Thyroid gland (tissue), 4 donors: ENCODE measurements at regions not wholly inside any gene's neighbourhood (a gene's known extent, or its start where the extent isn't known, plus 50 kb on each side); places are given as distances from the start of the nearest gene placed in this dataset.

Experiments
- DNase-seq, 2 donors: peaks; one replicate each; pipeline ENCODE4 v3.0.0-alpha.2; 2019
- H3K27ac ChIP-seq, 3 donors: fragments of 200-600 bp; sonication (generic); 1 replicate in 2 of 3; 2 replicates in 1 of 3; pipeline ENCODE4 v1.5.1; 2016 to 2019; ENCODE audit warnings: mild to moderate bottlenecking in 1 of 3, moderate library complexity in 1 of 3
- H3K27me3 ChIP-seq: fragments of 200-600 bp; sonication (generic); one replicate; pipeline ENCODE4 v1.5.1; 2019
- H3K36me3 ChIP-seq, 2 donors: fragments of 200-600 bp; sonication (generic); one replicate each; pipeline ENCODE4 v1.5.1; 2016 to 2019
- H3K4me1 ChIP-seq, 2 donors: fragments of 200-600 bp; sonication (generic); one replicate each; pipeline ENCODE4 v1.5.1; 2017 to 2019
- H3K4me3 ChIP-seq, 3 donors: fragments of 200-600 bp; sonication (generic); replicated peaks in 1 of 3; 1 replicate in 2 of 3; 2 replicates in 1 of 3; pipeline ENCODE4 v1.5.1; 2016; ENCODE audit warnings: mild to moderate bottlenecking in 1 of 3
- H3K9me3 ChIP-seq: fragments of 200-600 bp; sonication (generic); one replicate; pipeline ENCODE4 v1.5.1; 2017
- POLR2A ChIP-seq, 2 donors: fragments of 450-650 bp; IDR thresholded peaks; one replicate each; pipeline ENCODE4 v1.6.1; 2017; ENCODE audit warnings: antibody characterized with exemption in 2 of 2, mild to moderate bottlenecking in 2 of 2, moderate library complexity in 1 of 2
- WGBS, 2 donors: methylation state at CpG; one replicate each; pipeline ENCODE4 v1.1.5; 2017; 5-methylcytosine and 5-hydroxymethylcytosine counted together
- intact Hi-C: fragments of 100-400 bp; cut with DNase I; formaldehyde crosslinking; loops from one replicate; pipeline ENCODE4 v1.15.1; 2023
- TF ChIP-seq, protein P1 (sequence below), 6 experiments: fragments of 200-600 bp in 3 of 6; fragments of 450-650 bp in 3 of 6; sonication (generic) in 3 of 6; IDR thresholded peaks; one replicate each; pipeline ENCODE4 v1.5.1; 2016 to 2019; ENCODE audit warnings: antibody characterized with exemption in 6 of 6, mild to moderate bottlenecking in 2 of 6, inconsistent platforms in 1 of 6, moderate library complexity in 1 of 6

DNA sequence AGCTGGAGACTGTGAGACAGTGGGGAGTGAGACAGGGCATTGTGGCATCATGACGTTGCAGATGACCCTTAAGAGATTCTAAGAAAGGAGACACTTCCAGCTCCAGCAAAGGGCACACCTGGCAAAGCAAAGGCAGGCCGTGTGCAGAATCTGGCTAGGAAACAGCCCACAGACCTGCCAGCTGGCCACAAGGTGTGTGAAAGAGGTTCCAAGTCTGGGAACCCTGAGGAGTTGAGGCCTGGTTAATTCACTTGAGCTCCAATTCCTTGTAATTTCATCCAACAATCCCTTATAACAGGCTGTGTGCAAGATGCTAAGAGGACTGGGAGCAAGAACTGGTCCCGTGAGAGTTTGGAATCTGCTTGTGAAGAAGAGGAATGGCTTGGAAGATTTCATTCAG, 72.8 kb upstream of the FAM9A start:
- TF ChIP-seq POLR2A (IDR thresholded peaks at IDR 0.05), result no peak
- TF ChIP-seq, protein P1, sequence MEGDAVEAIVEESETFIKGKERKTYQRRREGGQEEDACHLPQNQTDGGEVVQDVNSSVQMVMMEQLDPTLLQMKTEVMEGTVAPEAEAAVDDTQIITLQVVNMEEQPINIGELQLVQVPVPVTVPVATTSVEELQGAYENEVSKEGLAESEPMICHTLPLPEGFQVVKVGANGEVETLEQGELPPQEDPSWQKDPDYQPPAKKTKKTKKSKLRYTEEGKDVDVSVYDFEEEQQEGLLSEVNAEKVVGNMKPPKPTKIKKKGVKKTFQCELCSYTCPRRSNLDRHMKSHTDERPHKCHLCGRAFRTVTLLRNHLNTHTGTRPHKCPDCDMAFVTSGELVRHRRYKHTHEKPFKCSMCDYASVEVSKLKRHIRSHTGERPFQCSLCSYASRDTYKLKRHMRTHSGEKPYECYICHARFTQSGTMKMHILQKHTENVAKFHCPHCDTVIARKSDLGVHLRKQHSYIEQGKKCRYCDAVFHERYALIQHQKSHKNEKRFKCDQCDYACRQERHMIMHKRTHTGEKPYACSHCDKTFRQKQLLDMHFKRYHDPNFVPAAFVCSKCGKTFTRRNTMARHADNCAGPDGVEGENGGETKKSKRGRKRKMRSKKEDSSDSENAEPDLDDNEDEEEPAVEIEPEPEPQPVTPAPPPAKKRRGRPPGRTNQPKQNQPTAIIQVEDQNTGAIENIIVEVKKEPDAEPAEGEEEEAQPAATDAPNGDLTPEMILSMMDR (IDR thresholded peaks at IDR 0.05), result no peak
- Histone ChIP-seq H3K4me3 (no peak overlapping the region), H3K9me3 (no peaks in the 10 kb centered on the region), H3K27ac (no peak overlapping the region), H3K36me3 (no peaks in the 10 kb centered on the region), H3K27me3 (no peaks in the 10 kb centered on the region), H3K4me1 (no peaks in the 10 kb centered on the region)
- intact Hi-C loops, result no loop called here
- no peak for DNase-seq
- WGBS, 2 donors, result 69 to 93% methylated on average over 3 of the region's 3 CpGs

DNA sequence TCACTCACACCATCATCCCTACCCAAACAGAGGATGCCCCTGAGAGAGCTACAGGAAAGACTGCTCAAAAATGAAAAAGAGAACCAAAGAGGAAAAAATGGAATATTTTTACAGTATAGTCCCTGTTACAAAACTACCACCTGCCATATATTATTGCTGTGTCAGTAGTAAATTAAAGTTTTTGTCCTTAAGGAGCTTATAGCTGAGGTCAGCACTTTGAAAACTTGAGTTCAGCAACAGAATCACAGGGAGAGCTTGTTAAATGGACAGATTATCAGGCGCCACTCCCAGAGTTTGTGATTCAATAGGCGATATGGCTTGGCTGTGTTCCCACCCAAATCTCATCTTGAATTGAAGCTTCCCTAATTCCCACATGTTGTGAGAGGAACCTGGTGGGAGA, 71.9 kb upstream of the FAM9A start:
- no peaks in the 10 kb centered on the region for H3K9me3 ChIP-seq
- no peak overlapping the region for H3K4me3 ChIP-seq
- H3K36me3 ChIP-seq, result no peaks in the 10 kb centered on the region
- no peaks in the 10 kb centered on the region for H3K4me1 ChIP-seq
- no peak for TF ChIP-seq POLR2A (IDR thresholded peaks at IDR 0.05)
- TF ChIP-seq, protein P1 (IDR thresholded peaks at IDR 0.05), result no peak
- intact Hi-C loops, result no loop called here
- no peak for DNase-seq
- 94% methylated on average over 2 of the region's 2 CpGs for WGBS, 2 donors
- H3K27me3 ChIP-seq, result no peaks in the 10 kb centered on the region
- H3K27ac ChIP-seq, result no peak overlapping the region

DNA sequence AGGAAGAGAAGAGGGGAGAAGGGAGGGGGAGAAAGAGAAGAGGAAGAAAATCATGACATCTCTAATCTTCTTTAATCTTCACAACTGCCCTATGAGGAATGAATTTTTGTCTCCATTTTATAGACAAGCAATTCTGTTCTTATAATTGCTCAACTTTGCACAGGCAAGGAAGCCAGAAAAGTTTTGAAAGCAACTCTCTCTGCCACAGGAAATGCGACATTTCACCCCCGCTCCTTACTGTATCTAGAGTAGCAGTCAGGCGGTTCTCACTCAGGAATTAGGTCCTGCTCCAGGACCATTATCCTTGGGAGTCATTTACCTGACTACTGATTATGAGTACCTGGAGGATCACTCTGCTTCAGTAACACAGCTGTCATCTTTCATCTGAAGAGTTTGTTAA, 69.2 kb upstream of the FAM9A start:
- Histone ChIP-seq H3K27me3 (no peaks in the 10 kb centered on the region), H3K36me3 (no peaks in the 10 kb centered on the region), H3K4me3 (no peak overlapping the region), H3K4me1 (no peaks in the 10 kb centered on the region), H3K27ac (no peak overlapping the region), H3K9me3 (no peaks in the 10 kb centered on the region)
- no peak for DNase-seq
- intact Hi-C loops, result no loop called here
- TF ChIP-seq, protein P1 (IDR thresholded peaks at IDR 0.05), result no peak
- TF ChIP-seq POLR2A (IDR thresholded peaks at IDR 0.05), result no peak
- 71 to 78% methylated on average over 3 of the region's 3 CpGs for WGBS, 2 donors

DNA sequence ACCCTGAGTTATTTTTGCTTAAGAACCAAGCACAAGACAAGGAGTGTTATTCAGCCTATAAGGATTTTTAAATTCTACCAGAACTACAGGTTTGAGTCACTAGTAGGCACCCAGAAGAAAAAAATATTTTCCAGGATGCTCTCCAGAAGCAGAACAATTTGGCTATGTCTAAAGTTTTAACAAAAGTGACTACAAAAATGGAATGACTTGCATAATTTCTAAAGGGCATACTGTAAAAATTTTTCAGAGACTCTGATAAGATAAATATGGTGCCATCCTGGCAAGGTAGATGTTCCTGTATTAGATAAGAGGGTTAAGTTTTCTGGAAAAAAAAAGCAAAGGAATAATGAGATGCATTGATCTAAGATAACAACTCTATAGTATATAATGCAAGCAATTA, 68.6 kb upstream of the FAM9A start:
- Histone ChIP-seq H3K36me3 (no peaks in the 10 kb centered on the region), H3K27me3 (no peaks in the 10 kb centered on the region), H3K9me3 (no peaks in the 10 kb centered on the region), H3K4me3 (no peak overlapping the region), H3K27ac (no peak overlapping the region), H3K4me1 (no peaks in the 10 kb centered on the region)
- no peak for DNase-seq
- TF ChIP-seq, protein P1 (IDR thresholded peaks at IDR 0.05), result no peak
- TF ChIP-seq POLR2A (IDR thresholded peaks at IDR 0.05), result no peak
- intact Hi-C loops, result no loop called here

DNA sequence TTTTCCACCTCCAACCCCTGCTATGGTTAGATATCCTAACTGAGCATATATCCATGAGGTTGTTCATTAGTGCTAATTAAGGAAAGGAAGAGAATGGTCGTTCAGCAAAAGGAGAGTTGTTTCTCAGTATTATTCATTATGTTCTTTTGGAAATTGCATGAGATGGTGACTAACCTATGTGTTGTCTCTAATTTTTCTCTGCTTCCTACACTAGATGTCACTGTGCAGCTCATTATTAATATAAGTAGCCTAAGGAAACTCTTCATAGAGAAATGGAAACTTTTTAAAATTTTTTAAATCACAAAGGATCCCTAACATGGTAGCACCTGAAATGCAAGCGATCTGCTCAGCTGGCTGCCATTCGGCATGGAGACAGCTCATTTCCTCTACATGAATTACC, 67.7 kb upstream of the FAM9A start:
- intact Hi-C loops, result no loop called here
- Histone ChIP-seq H3K27me3 (no peaks in the 10 kb centered on the region), H3K4me3 (no peak overlapping the region), H3K27ac (no peak overlapping the region), H3K36me3 (no peaks in the 10 kb centered on the region), H3K4me1 (no peaks in the 10 kb centered on the region), H3K9me3 (no peaks in the 10 kb centered on the region)
- no peak for DNase-seq
- 30 to 45% methylated on average over 3 of the region's 3 CpGs for WGBS, 2 donors
- TF ChIP-seq, protein P1 (IDR thresholded peaks at IDR 0.05), result no peak
- TF ChIP-seq POLR2A (IDR thresholded peaks at IDR 0.05), result no peak
